Fibroblast of villous mesenchyme (primary cell): ENCODE measurements at regions not wholly inside any gene's neighbourhood (a gene's known extent, or its start where the extent isn't known, plus 50 kb on each side); places are given as distances from the start of the nearest gene placed in this dataset.

ENCODE experiments used
- DNase-seq: peaks from one replicate; pipeline ENCODE4 v3.0.0-alpha.2; 2010; ENCODE audit warnings: low read depth
- H3K4me3 ChIP-seq: 2 replicates; pipeline ENCODE4 v1.5.1; 2011; ENCODE audit warnings: low read depth, mild to moderate bottlenecking, low read length
- TF ChIP-seq, protein P1 (sequence below): IDR thresholded peaks from 2 replicates; pipeline ENCODE4 v1.5.1; 2012; ENCODE audit warnings: low read depth, mild to moderate bottlenecking, low read length; ENCODE audit not compliant: insufficient read depth

DNA sequence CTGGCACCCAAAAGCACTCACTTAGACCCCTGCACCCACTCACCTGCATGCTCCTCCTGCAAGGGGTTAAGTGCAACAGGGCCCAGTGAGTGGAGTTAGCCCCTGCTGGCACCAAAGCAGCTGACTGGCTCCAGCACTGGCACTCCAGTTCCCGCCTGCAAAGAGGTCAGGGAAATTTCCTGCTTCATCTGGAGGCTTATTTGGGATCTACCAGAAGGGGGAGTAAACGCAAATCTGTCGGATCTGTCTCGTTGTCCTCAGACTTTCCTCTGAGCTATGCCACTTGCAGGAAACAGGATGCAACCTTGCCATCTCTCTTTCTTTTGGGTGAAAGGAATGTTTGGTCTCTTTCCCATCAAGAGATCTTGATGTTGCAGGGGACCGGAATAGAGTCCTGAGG is 435.6 kb downstream of the PCDH10 start:
- DNase-seq = no peak
- TF ChIP-seq, protein P1, sequence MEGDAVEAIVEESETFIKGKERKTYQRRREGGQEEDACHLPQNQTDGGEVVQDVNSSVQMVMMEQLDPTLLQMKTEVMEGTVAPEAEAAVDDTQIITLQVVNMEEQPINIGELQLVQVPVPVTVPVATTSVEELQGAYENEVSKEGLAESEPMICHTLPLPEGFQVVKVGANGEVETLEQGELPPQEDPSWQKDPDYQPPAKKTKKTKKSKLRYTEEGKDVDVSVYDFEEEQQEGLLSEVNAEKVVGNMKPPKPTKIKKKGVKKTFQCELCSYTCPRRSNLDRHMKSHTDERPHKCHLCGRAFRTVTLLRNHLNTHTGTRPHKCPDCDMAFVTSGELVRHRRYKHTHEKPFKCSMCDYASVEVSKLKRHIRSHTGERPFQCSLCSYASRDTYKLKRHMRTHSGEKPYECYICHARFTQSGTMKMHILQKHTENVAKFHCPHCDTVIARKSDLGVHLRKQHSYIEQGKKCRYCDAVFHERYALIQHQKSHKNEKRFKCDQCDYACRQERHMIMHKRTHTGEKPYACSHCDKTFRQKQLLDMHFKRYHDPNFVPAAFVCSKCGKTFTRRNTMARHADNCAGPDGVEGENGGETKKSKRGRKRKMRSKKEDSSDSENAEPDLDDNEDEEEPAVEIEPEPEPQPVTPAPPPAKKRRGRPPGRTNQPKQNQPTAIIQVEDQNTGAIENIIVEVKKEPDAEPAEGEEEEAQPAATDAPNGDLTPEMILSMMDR = peak; percentile 24
- H3K4me3 ChIP-seq = no peak overlapping the region

- DNase-seq = peak; percentile 22
- TF ChIP-seq, protein P1 = no peak
These were observed 433.0 kb downstream of the PCDH10 start for GRCh38 chr4:133581996-133582619.

DNA sequence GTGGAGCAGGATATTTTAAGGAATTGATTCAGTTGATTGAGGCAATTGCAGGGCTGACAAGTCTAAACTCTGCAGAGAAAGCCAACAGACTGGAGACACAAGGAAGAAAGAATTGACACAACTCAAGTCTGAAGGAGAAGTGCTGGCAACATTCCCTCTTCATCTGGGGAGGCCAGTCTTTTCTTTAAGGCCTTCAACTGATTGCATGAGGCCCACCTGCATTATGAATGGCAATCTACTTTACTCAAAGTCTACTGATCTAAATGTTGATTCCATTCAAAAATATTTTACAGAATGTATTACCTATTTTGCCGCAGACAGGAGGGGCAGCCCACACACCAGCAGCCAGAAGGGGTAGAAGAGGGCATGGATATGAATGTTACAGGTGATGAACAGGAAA is 425.2 kb downstream of the PCDH10 start:
- TF ChIP-seq, protein P1 = no peak
- no peak for DNase-seq
- no peak overlapping the region for H3K4me3 ChIP-seq

More at GRCh38 chr4:133581996-133582619, 433.0 kb downstream of the PCDH10 start:
- no peak overlapping the region for H3K4me3 ChIP-seq

- DNase-seq = peak; percentile 24
- H3K4me3 ChIP-seq = no peak overlapping the region
These were observed 416.3 kb downstream of the PCDH10 start for GRCh38 chr4:133565379-133565778.

GRCh38 chr4:133559987-133560386 is 410.9 kb downstream of the PCDH10 start:
- DNase-seq = no peak
- no peak overlapping the region for H3K4me3 ChIP-seq
- TF ChIP-seq, protein P1 = no peak

More at GRCh38 chr4:133565379-133565778, 416.3 kb downstream of the PCDH10 start:
- TF ChIP-seq, protein P1 = no peak

GRCh38 chr4:133555671-133556070 is 406.6 kb downstream of the PCDH10 start:
- H3K4me3 ChIP-seq = no peak overlapping the region
- TF ChIP-seq, protein P1 = no peak
- DNase-seq = peak; percentile 33

DNA sequence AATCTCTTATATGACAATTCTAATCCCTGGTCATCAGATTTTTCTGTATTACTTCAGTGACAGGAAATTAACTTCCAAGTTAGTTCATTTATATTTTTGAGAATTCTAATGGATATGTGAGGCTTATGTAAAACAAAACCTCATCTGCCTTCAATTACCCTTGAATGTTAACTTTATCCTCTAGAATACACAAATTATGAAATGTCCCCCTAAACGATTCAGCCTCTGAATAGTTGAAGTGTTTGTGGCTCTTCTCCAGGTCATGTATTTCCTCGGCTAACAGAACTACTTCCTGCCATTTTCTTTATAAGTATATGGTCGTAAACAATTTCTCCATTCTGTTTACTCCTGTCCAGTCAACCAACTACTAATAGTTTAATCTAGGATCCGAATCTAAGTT is 401.3 kb downstream of the PCDH10 start:
- no peak for DNase-seq
- H3K4me3 ChIP-seq = no peak overlapping the region
- TF ChIP-seq, protein P1 = no peak
